Islet of Langerhans (tissue), 1 donor: ENCODE measurements at regions not wholly inside any gene's neighbourhood (a gene's known extent, or its start where the extent isn't known, plus 50 kb on each side); places are given as distances from the start of the nearest gene placed in this dataset.
"Not testable (repeated sequence)": the region's sequence is repeated elsewhere in the genome, so short reads cannot be mapped to it uniquely, and the experiment has no call there.

Experiments used
- FAIRE-seq: peaks from one replicate; lab custom pipeline; 2011; peaks lifted over from hg19 to GRCh38; lab: Jason Lieb, UNC

- no peak for FAIRE-seq
Measured at GRCh38 chr14:106737021-106737420, 1210.6 kb downstream of the TMEM121 start.

DNA sequence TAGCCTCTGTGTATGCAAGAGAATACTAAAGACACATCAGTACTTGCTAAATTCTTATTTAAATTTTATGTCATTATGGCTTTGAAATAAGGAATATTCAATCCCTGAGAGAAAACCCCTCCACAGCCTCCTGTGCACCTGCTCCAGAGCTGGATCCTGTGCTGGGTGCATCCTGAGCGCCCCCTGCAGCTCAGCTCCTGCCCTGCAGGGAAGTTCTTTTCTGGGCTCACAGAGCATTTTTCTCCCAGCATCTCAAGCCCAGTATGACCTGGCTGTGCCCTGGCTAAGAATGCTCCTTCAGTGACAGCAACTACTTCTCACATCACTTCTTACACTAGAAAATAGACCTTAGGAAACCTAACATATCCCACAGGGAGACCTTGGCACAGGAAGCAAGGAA lies 1211.7 kb downstream of the TMEM121 start:
- no peak for FAIRE-seq

- FAIRE-seq, result not testable (repeated sequence)
Measured at GRCh38 chr14:106738598-106739258, 1212.3 kb downstream of the TMEM121 start.

- not testable (repeated sequence) for FAIRE-seq
Measured at GRCh38 chr14:106741086-106741827, 1214.9 kb downstream of the TMEM121 start.

DNA sequence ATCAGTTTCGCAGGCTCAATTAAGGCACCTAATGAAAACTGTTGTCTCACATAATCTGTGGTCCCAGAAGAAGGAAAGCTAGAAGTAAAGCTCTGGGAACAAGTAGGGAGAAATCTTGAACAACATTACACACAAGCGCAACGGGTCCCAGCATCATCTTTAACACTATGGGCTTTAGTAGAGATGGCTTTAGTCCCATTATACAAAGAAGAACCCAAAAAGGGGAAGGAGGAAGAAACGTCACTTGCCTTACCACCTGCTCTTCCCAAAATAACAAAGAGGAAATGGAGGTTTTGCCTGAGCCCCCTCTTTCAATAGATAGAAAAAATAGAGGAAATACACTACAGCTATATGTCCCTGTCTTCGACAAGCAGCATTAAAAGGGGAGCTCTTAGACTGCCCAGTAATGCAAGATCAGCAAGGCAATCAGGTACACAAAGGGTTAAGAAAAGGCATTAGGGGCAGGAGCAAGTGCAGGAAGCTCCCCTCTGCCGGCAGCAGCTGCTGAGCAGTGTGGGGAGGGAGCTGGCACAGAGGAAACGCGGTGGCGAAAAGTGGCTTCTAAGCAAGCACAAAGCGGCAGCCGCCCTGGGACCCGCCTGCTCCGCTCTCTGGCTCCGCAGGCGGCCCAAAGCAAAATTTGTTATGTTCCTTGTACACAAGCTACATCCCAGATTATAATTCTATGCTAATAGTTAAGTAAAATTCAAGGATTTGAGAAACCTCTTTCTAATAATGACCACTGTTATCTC lies 1218.8 kb downstream of the TMEM121 start:
- FAIRE-seq, result not testable (repeated sequence)

GRCh38 chr14:106750089-106750488 lies 1223.7 kb downstream of the TMEM121 start:
- not testable (repeated sequence) for FAIRE-seq

DNA sequence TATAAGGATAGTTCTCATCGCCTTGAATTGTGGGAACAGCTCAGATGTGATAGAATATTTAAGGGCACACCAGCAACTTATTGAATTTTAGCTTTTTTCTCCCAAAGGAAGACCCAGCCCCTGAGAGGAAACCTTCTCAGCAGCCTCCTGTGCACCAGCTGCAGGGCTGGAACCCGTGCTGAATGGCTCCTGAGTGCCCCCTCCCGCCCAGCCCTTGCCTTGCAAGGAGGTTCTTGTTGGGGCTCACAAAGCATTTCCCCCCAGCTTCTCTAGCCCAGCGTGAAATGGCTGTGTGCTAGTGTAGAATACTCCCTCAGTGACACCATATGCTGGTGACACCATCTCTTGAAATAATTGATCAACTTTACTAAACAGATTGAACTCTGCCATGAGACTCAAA lies 1227.4 kb downstream of the TMEM121 start:
- not testable (repeated sequence) for FAIRE-seq

DNA sequence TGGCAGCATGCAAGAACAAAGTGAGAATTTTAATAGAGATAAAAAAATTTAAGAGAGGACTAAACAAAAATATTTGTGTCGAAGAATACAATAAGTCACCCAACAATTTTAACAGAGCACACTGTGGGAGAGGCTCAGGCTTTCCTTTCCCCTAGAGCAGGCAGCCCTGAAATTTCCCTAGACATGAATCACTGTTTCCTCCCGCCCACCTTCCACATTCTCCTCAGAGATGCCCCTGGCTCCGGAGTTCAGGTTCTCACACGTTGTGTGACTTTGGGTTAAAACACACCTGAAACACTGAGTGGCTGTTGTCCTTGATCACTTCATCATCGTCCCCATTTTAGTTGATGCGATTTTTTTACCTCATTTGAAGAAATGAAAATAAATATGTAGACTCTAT lies 1231.1 kb downstream of the TMEM121 start:
- FAIRE-seq, result not testable (repeated sequence)

DNA sequence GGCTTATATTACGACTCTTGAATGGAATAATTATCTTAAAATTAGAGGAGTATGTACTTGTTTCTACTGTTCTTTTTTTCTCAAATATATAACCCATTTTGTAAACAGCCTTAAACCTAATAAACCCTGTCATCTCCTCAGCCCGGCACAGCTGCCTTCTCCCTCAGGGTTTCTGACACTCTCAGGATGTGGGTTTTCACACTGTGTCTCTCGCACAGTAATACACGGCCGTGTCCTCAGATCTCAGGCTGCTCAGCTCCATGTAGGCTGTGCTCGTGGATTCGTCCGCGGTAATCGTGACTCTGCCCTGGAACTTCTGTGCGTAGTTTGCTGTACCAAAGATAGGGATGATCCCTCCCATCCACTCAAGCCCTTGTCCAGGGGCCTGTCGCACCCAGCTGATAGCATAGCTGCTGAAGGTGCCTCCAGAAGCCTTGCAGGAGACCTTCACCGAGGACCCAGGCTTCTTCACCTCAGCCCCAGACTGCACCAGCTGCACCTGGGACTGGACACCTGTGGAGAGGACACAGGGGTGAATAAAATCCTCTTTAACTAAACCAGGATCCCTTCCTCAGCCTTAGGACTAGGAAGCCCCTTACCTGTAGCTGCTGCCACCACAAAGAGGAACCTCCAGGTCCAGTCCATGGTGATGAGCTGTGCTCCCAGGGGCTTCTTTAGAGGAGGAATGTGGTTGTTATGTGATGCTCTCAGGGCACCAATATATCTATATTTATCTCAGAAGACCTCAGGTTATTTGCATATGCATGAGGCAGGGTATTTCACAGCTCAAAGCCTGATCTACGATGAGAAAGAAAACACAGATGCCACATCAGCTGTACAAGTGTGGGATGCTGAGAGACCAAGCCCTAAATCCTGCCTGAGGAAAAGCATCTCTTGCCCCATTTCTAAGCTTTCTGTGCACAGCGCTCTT lies 1235.8 kb downstream of the TMEM121 start:
- FAIRE-seq, result not testable (repeated sequence)

- not testable (repeated sequence) for FAIRE-seq
Measured at GRCh38 chr14:106764968-106765369, 1238.6 kb downstream of the TMEM121 start.

DNA sequence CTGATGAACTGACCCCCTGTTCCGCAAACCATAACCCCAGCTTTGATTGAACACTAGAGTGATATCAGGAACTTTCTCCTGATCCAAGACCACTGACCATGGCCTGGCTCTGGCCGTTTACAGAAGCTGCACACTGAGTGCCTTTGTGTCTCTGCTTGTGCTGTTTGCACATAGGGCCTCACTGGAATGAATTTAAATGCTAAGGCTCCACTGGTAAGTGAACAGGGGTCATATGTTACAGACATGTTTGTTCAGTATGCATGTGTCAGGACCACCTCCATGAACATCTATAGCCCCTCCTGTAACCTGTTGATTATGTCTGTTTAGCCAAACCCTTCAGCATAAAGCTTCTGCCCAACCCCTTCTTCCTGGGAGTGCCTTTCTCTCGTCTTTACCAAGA lies 1239.8 kb downstream of the TMEM121 start:
- no peak for FAIRE-seq

DNA sequence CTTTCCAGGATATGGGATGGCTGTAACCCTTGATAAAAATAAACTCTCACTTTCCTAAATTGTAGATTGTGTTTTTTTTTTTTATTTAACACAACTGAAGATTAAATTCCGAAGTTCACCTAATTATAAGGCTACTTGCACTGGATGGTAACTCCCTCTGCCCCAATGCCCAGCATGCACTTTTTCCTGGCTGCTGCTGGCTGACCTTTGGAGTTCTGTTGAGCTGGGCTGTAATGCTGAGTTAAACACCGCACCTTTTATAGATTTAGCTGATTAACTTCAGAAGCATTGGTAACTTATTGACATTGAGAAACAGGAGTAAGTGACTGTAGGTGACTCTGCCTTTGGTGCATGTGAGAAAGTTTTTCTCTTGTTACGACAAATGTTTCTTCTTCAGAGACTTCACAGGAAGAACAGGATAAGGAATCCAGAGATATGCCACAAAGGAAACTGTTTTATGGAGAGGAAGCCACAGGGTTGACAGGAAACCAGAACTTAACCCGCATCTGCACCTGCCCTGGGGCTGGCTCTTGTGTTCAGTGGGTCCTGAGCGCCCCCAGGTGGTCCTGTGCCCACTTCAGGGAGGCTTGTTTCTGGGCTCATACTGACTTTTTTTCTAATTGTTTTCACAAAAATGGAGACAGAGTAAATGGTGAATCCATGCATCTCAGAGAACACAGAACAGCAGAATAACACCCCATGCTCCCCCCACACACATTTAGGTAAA lies 1240.3 kb downstream of the TMEM121 start:
- not testable (repeated sequence) for FAIRE-seq

GRCh38 chr14:106768230-106768629 lies 1241.8 kb downstream of the TMEM121 start:
- not testable (repeated sequence) for FAIRE-seq

DNA sequence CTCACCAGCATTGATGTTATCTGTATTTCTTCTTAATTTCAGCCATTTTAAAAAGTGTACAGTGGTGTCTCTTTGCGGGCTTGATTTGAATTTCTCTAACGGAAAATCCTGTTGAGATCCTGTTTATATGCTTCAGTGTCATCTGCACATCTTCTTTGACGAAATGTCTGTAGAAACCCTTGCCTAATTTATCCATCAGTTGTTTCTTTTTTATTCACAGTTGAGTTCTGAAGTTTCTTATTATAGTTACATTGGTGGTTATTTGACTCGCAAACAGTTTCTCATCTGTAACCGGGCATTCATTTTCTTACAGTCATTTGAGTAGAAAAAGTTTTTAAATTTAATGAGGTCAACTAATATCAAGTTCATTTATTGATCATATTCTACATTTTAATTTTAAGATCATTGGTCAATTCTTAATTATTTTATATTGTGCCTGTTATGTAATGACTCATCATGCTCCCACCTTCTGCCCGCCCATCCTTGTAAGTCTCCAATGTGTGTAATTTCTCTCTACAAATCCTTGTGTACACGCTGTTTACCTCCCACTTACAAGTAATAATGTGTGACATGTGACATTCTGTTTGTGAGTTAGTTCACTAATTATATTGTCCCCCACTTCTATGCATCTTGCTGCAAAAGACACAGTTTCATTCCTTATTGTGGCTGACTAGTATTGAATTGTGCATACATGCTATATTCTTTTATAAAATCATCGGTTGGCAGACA lies 1242.8 kb downstream of the TMEM121 start:
- not testable (repeated sequence) for FAIRE-seq

- not testable (repeated sequence) for FAIRE-seq
Measured at GRCh38 chr14:106770158-106770672, 1243.8 kb downstream of the TMEM121 start.

DNA sequence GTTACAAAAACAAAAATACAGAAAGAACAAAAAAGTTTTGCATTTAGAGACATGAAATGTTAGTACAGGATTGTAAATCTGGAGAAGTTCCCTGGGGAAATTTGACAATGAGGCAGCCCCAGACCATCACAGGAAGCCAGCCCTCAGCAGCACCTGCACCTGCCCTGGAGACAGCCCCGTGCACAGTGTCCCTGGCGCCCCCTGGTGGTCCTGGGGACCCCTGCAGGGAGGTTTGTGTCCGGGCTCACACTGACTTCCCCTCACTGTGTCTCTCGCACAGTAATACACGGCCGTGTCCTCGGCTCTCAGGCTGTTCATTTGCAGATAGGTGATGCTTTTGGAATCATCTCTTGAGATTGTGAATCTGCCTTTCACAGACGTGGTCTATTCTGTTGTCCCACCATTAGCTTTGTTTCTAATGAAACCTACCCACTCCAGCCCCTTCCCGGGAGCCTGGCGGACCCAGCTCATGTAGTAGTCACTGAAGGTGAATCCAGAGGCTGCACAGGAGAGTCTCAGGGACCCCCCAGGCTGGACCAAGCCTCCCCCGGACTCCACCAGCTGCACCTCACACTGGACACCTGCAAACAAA lies 1248.6 kb downstream of the TMEM121 start:
- FAIRE-seq, result not testable (repeated sequence)

- FAIRE-seq, result no peak
Measured at GRCh38 chr14:106776395-106776983, 1250.1 kb downstream of the TMEM121 start.

- no peak for FAIRE-seq
Measured at GRCh38 chr14:106778986-106779385, 1252.6 kb downstream of the TMEM121 start.

GRCh38 chr14:106786697-106787096 lies 1260.3 kb downstream of the TMEM121 start:
- no peak for FAIRE-seq
